PC-3 (cell line): ENCODE measurements at regions not wholly inside any gene's neighbourhood (a gene's known extent, or its start where the extent isn't known, plus 50 kb on each side); places are given as distances from the start of the nearest gene placed in this dataset.

Experiments used
- ATAC-seq: fragments of 200-7000 bp; cut with Tn5 transposase; 2 replicates; pipeline ENCODE4 v1.9.1; 2020; ENCODE audit warnings: mild to moderate bottlenecking, moderate library complexity
- BruUV-seq: library from RNA; stranded (reverse); fragments of 400-500 nt; replicated peaks from 2 replicates; lab custom pipeline; 2021; lab: Mats Ljungman, UMichigan
- CTCF ChIA-PET: fragments of 300-600 bp; sonication (Branson Sonifier 250); formaldehyde crosslinking; loops from one replicate; lab custom pipeline; 2022; ENCODE audit warnings: antibody characterized with exemption; lab: Charles Lee
- POLR2A ChIA-PET: fragments of 300-600 bp; sonication (Branson Sonifier 250); formaldehyde crosslinking; loops from one replicate; lab custom pipeline; 2022; ENCODE audit warnings: antibody characterized with exemption; ENCODE audit not compliant: unreplicated experiment; lab: Charles Lee
- DNase-seq: peaks from one replicate; pipeline ENCODE4 v3.0.0-alpha.2; 2015
- H2AFZ ChIP-seq: fragments of 300-600 bp; sonication (generic); 2 replicates; pipeline ENCODE4 v1.6.0; 2016; ENCODE audit warnings: antibody characterized with exemption, low read length
- H3F3A ChIP-seq: fragments of 300-600 bp; sonication (generic); one replicate; pipeline ENCODE4 v1.6.0; 2017; ENCODE audit warnings: antibody characterized with exemption, low read length, control low read depth, mild to moderate bottlenecking; ENCODE audit not compliant: unreplicated experiment
- H3K27ac ChIP-seq: fragments of 300-600 bp; sonication (generic); 2 replicates; pipeline ENCODE4 v1.5.1; 2016; ENCODE audit warnings: mild to moderate bottlenecking, low read length
- H3K27me3 ChIP-seq: fragments of 300-600 bp; sonication (generic); 2 replicates; pipeline ENCODE4 v1.6.1; 2016; ENCODE audit warnings: low read length, mixed read lengths
- H3K36me3 ChIP-seq: fragments of 300-600 bp; sonication (generic); 2 replicates; pipeline ENCODE4 v1.6.1; 2016; ENCODE audit warnings: low read depth, mixed run types, low read length, mixed read lengths
- H3K4me1 ChIP-seq: fragments of 300-600 bp; sonication (generic); 2 replicates; pipeline ENCODE4 v1.5.1; 2016; ENCODE audit warnings: low read length; ENCODE audit not compliant: insufficient read depth
- H3K4me2 ChIP-seq: fragments of 300-600 bp; sonication (generic); 2 replicates; pipeline ENCODE4 v1.6.0; 2016; ENCODE audit warnings: low read length
- H3K4me3 ChIP-seq: fragments of 300-600 bp; sonication (generic); 2 replicates; pipeline ENCODE4 v1.5.1; 2016; ENCODE audit warnings: mild to moderate bottlenecking, low read length, mixed read lengths
- H3K79me2 ChIP-seq: fragments of 300-600 bp; sonication (generic); 2 replicates; pipeline ENCODE4 v1.6.1; 2017; ENCODE audit warnings: low read length, mixed read lengths
- H3K9ac ChIP-seq: fragments of 300-600 bp; sonication (generic); 2 replicates; pipeline ENCODE4 v1.6.0; 2016; ENCODE audit warnings: mild to moderate bottlenecking, low read length
- H3K9me2 ChIP-seq: fragments of 300-600 bp; sonication (generic); replicated peaks from 2 replicates; pipeline ENCODE4 v1.6.1; 2016; ENCODE audit warnings: mixed run types, low read length, mixed read lengths
- H3K9me3 ChIP-seq: fragments of 300-600 bp; sonication (generic); 2 replicates; pipeline ENCODE4 v1.6.1; 2016; ENCODE audit warnings: low read length, mixed read lengths
- H4K20me1 ChIP-seq: fragments of 300-600 bp; sonication (generic); 2 replicates; pipeline ENCODE4 v1.6.1; 2016; ENCODE audit warnings: low read length, mixed read lengths
- EZH2 ChIP-seq: fragments of 300-600 bp; sonication (generic); IDR thresholded peaks from one replicate; pipeline ENCODE4 v1.6.1; 2017; ENCODE audit warnings: antibody characterized with exemption, mild to moderate bottlenecking, low read length; ENCODE audit not compliant: unreplicated experiment
- EZH2phosphoT487 ChIP-seq: fragments of 300-600 bp; sonication (generic); IDR thresholded peaks from 2 replicates; pipeline ENCODE4 v1.6.1; 2018; ENCODE audit warnings: mild to moderate bottlenecking, antibody characterized with exemption, low read length, borderline replicate concordance
- intact Hi-C: fragments of 100-400 bp; cut with micrococcal nuclease; formaldehyde crosslinking; loops from 2 replicates; pipeline ENCODE4 v1.9.0; 2023
- TF ChIP-seq, protein P1 (sequence below): fragments of 300-600 bp; sonication (generic); conservative IDR thresholded peaks from 2 replicates; pipeline ENCODE4 v1.5.1; 2017; ENCODE audit warnings: antibody characterized with exemption, low read depth, mild to moderate bottlenecking, low read length

DNA sequence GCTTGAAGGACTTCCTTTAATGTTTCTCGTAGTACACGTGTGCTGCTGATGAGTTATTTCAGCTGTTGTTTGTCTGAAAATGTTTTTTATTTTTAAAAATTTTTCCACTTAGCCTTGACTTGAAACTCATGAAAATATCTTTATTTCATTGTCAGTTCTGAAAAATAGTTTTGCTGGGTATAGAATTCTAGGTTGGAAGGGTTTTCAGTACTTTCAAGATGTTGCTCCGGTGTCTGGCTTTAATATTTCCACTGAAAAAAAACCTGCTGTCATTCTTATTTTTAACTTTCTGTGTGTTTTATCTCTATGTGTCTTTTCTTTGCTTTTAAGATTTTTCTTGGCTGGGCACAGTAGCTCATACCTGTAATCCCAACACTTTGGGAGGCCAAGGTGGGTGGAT lies 103.8 kb downstream of the UNCX start:
- Histone ChIP-seq H3K9me3 (peaks cover 5% of the 10 kb centered on the region; the same call in 1 of the 2 replicates), H3K9me2 (no peaks in the 10 kb centered on the region), H3K27me3 (peaks cover 6% of the 10 kb centered on the region; the same call in 1 of the 2 replicates), H4K20me1 (no peaks in the 10 kb centered on the region), H3F3A (no peaks in the 10 kb centered on the region), H2AFZ (no peak overlapping the region), H3K9ac (no peak overlapping the region), H3K79me2 (no peaks in the 10 kb centered on the region), H3K4me2 (no peak overlapping the region), H3K4me1 (no peaks in the 10 kb centered on the region), H3K4me3 (no peak overlapping the region), H3K27ac (no peak overlapping the region), H3K36me3 (no peaks in the 10 kb centered on the region)
- DNase-seq, result no peak
- no peak for ATAC-seq
- ChIA-PET CTCF (no interaction called here), POLR2A (no interaction called here)
- intact Hi-C loops, result no loop called here
- BruUV-seq, result no TSS peak
- TF ChIP-seq, protein P1, sequence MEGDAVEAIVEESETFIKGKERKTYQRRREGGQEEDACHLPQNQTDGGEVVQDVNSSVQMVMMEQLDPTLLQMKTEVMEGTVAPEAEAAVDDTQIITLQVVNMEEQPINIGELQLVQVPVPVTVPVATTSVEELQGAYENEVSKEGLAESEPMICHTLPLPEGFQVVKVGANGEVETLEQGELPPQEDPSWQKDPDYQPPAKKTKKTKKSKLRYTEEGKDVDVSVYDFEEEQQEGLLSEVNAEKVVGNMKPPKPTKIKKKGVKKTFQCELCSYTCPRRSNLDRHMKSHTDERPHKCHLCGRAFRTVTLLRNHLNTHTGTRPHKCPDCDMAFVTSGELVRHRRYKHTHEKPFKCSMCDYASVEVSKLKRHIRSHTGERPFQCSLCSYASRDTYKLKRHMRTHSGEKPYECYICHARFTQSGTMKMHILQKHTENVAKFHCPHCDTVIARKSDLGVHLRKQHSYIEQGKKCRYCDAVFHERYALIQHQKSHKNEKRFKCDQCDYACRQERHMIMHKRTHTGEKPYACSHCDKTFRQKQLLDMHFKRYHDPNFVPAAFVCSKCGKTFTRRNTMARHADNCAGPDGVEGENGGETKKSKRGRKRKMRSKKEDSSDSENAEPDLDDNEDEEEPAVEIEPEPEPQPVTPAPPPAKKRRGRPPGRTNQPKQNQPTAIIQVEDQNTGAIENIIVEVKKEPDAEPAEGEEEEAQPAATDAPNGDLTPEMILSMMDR, result no peak
- TF ChIP-seq EZH2phosphoT487 (no peak), EZH2 (no peak)

DNA sequence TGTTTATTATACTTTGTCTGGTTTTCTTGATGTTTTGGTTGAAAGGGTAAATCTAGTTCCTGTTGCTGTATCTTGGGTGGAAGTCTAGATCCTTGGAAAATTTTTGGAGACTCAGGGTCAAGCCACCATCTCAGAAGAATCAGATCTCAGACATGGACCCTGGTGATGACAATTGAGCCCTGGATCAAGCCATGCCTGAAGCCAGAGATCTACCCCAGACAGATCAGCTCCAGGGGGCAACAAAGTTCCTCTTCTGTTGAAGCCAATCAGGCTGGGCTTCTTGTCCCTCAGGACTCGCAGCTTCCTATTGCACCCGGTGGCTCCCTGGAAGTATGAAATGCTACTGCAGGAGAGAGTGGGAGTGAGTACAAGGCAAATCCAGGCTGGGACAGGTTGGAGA lies 106.9 kb downstream of the UNCX start:
- ChIA-PET CTCF (no interaction called here), POLR2A (no interaction called here)
- no peak overlapping the region for H2AFZ ChIP-seq
- no peak overlapping the region for H3K4me2 ChIP-seq
- H3K79me2 ChIP-seq, result no peaks in the 10 kb centered on the region
- H3K4me1 ChIP-seq, result no peaks in the 10 kb centered on the region
- intact Hi-C loops, result no loop called here
- no peak overlapping the region for H3K4me3 ChIP-seq
- TF ChIP-seq EZH2phosphoT487 (no peak), EZH2 (no peak)
- TF ChIP-seq, protein P1, result no peak
- no TSS peak for BruUV-seq
- H3K9me2 ChIP-seq, result no peaks in the 10 kb centered on the region
- H3K9me3 ChIP-seq, result peaks cover 5% of the 10 kb centered on the region; the same call in 1 of the 2 replicates
- H3K9ac ChIP-seq, result no peak overlapping the region
- ATAC-seq, result no peak
- no peaks in the 10 kb centered on the region for H3K36me3 ChIP-seq
- H3K27ac ChIP-seq, result no peak overlapping the region
- H4K20me1 ChIP-seq, result no peaks in the 10 kb centered on the region
- H3K27me3 ChIP-seq, result peaks cover 6% of the 10 kb centered on the region; the same call in 1 of the 2 replicates
- no peaks in the 10 kb centered on the region for H3F3A ChIP-seq
- no peak for DNase-seq

DNA sequence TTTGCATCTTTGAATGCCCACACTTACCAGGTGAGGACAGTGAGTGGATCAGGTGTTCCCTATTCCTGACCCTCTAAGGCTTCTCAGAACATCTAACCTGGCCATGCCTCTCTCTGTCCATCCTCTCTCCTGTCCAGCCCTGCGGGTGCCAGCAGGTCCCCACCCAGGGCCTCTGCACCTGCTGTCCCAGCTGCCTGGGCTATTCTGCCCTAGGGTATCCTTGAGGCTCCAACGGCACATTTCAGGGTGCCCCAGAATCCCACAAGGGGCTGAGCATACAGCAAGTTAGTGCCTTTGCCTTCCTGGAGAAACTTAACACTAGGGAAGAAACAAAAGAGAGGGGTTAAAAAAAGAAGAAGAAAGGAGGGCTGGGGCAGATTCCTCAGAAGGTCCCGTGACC lies 107.4 kb downstream of the UNCX start:
- Histone ChIP-seq H3K9me3 (peaks cover 5% of the 10 kb centered on the region; the same call in 1 of the 2 replicates), H3K9me2 (no peaks in the 10 kb centered on the region), H3K36me3 (no peaks in the 10 kb centered on the region), H2AFZ (no peak overlapping the region), H3K4me1 (no peaks in the 10 kb centered on the region), H3K27ac (no peak overlapping the region), H4K20me1 (no peaks in the 10 kb centered on the region), H3K4me3 (no peak overlapping the region), H3K27me3 (peaks cover 6% of the 10 kb centered on the region; the same call in 1 of the 2 replicates), H3K79me2 (no peaks in the 10 kb centered on the region), H3K9ac (no peak overlapping the region), H3F3A (no peaks in the 10 kb centered on the region), H3K4me2 (no peak overlapping the region)
- TF ChIP-seq EZH2, result no peak
- TF ChIP-seq EZH2phosphoT487, result no peak
- TF ChIP-seq, protein P1, result no peak
- BruUV-seq, result no TSS peak
- intact Hi-C loops, result no loop called here
- CTCF ChIA-PET, result no interaction called here
- POLR2A ChIA-PET, result no interaction called here
- DNase-seq (no peak), ATAC-seq (no peak)
